ENCODE measurements at regions not wholly inside any gene's neighbourhood (a gene's known extent, or its start where the extent isn't known, plus 50 kb on each side); places are given as distances from the start of the nearest gene placed in this dataset.
A peak's percentile ranks its signal among the peaks of the same experiment; 100 is the strongest.

- Histone ChIP-seq H3K9me3 (ENCODE audit: control insufficient read depth, insufficient read depth, low read depth, low read length) (no peaks in the 10 kb centered on the region), H3K4me3 (ENCODE audit: low read depth, low read length) (no peak overlapping the region), H3K36me3 (ENCODE audit: control insufficient read depth in 2 of 2, insufficient read depth in 1 of 2, low read length in 2 of 2) (no peaks in the 10 kb centered on the region), H3K4me1 (ENCODE audit: control insufficient read depth, insufficient read depth, low read length) (no peaks in the 10 kb centered on the region), H3K27ac (ENCODE audit: extremely low read depth, low read depth, low read length) (no peak overlapping the region)
- TF ChIP-seq PRDM4 (tag by site-specific recombination; IDR thresholded peaks at IDR 0.05) = no peak
- TF ChIP-seq ZBTB49 (tag by site-specific recombination; IDR thresholded peaks at IDR 0.05; ENCODE audit: low read depth) = no peak
- TF ChIP-seq ZNF660 (tag by site-specific recombination; IDR thresholded peaks at IDR 0.05) = no peak
- no peak for TF ChIP-seq ZNF121 (tag by site-specific recombination; IDR thresholded peaks at IDR 0.05)
- no peak for TF ChIP-seq ZNF654 (tag by site-specific recombination; IDR thresholded peaks at IDR 0.05; ENCODE audit: low read depth)
- TF ChIP-seq HOXC10 (CRISPR knock-in tag; IDR thresholded peaks at IDR 0.05) = no peak
- CTCF ChIA-PET = interaction anchor here (0.5 to 1.6 kb wide), 3 partner anchors 11 to 134 kb away, joined by 3 to 4 read pairs (median 3); no protein-coding TSS in a partner anchor
- POLR2A ChIA-PET = interaction anchor here (0.5 kb wide), 1 partner anchor 155 kb away, joined by 5 read pairs; no protein-coding TSS in a partner anchor
Observed at GRCh38 chr6:78551361-78551760, 316.0 kb upstream of the IRAK1BP1 start.

- Histone ChIP-seq H3K27ac (ENCODE audit: extremely low read depth, low read depth, low read length) (no peak overlapping the region), H3K4me3 (ENCODE audit: low read depth, low read length) (no peak overlapping the region), H3K9me3 (ENCODE audit: control insufficient read depth, insufficient read depth, low read depth, low read length) (no peaks in the 10 kb centered on the region), H3K4me1 (ENCODE audit: control insufficient read depth, insufficient read depth, low read length) (no peaks in the 10 kb centered on the region), H3K36me3 (ENCODE audit: control insufficient read depth in 2 of 2, insufficient read depth in 1 of 2, low read length in 2 of 2) (no peaks in the 10 kb centered on the region)
- peak; percentile 73 for TF ChIP-seq ZNF146 (tag by site-specific recombination; IDR thresholded peaks at IDR 0.05)
- TF ChIP-seq ZNF394 (tag by site-specific recombination; IDR thresholded peaks at IDR 0.05; ENCODE audit: borderline replicate concordance) = no peak
- no peak for TF ChIP-seq ZNF354C (tag by site-specific recombination; IDR thresholded peaks at IDR 0.05; ENCODE audit: borderline replicate concordance, low read depth)
- no peak for TF ChIP-seq SP2 (tag by site-specific recombination; IDR thresholded peaks at IDR 0.05)
- TF ChIP-seq ZSCAN23 (tag by site-specific recombination; IDR thresholded peaks at IDR 0.05) = no peak
- no peak for TF ChIP-seq ZBTB20 (tag by site-specific recombination; IDR thresholded peaks at IDR 0.05)
- TF ChIP-seq ZFP69B (tag by site-specific recombination; IDR thresholded peaks at IDR 0.05) = no peak
- no peak for TF ChIP-seq ZNF776 (tag by site-specific recombination; IDR thresholded peaks at IDR 0.05; ENCODE audit: borderline replicate concordance)
- peak; percentile 79 for TF ChIP-seq ZNF280D (tag by site-specific recombination; IDR thresholded peaks at IDR 0.05)
- TF ChIP-seq KLF17 (tag by site-specific recombination; IDR thresholded peaks at IDR 0.05) = no peak
- TF ChIP-seq ZNF571 (tag by site-specific recombination; IDR thresholded peaks at IDR 0.05) = no peak
- CTCF ChIA-PET = interaction anchor here (0.6 to 1.6 kb wide), 2 partner anchors 12 to 87 kb away, joined by 3 to 5 read pairs; no protein-coding TSS in a partner anchor
- POLR2A ChIA-PET = no interaction called here
Observed at GRCh38 chr6:78552435-78552834, 314.9 kb upstream of the IRAK1BP1 start.

All from HEK293 (cell line).